ACHN (cell line): ENCODE measurements at regions not wholly inside any gene's neighbourhood (a gene's known extent, or its start where the extent isn't known, plus 50 kb on each side); places are given as distances from the start of the nearest gene placed in this dataset.
"Not testable (repeated sequence)": the region's sequence is repeated elsewhere in the genome, so short reads cannot be mapped to it uniquely, and the experiment has no call there.

ENCODE experiments used
- DNase-seq: peaks from one replicate; pipeline ENCODE4 v3.0.0-alpha.2; 2015
- in situ Hi-C: cut with HindIII; loops from 2 replicates; pipeline ENCODE4 v1.10.0; 2017; ENCODE audit warnings: low sequenced_read_pairs, low pct_ligation_motif_present, low pct_unique_long_range_greater_than_20kb

DNA sequence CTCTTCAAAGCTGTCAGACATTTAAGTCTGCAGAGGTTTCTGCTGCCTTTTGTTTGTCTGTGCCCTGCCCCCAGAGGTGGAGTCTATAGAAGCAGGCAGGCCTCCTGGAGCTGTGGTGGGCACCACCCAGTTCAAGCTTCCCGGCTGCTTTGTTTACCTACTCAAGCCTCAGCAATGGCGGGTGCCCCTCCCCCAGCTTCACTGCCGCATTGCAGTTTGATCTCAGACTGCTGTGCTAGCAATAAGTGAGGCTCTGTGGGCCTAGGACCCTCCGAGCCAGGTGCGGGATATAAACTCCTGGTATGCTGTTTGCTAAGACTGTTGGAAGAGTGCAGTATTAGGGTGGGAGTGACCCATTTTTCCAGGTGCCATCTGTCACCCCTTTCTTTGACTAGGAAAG is 145.5 kb downstream of the DMRT2 start:
- in situ Hi-C loops, DNase-seq: not testable (repeated sequence)

DNA sequence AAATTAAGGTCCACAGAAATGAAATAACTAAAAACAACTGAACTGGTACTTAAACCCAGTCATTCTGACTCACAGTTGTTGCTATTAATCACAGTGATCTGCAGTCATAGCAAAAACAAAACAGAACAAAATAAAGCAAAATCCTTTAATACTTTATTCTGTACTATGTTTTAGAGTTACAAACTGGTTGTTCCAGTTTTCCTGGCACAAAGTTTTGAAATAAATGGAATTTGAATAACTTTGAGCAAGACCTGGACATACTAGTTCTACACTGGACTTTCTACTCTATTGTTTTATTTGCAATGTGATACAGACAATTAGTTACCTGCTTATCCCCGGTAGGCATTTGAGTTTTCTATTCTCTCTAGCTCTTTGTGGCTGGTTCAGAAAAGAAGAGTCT is 147.9 kb downstream of the DMRT2 start:
- in situ Hi-C loops = no loop called here
- DNase-seq = no peak

GRCh38 chr9:1200847-1201251 is 150.7 kb downstream of the DMRT2 start:
- DNase-seq = no peak

GRCh38 chr9:1201262-1201661 is 151.1 kb downstream of the DMRT2 start:
- DNase-seq = no peak
- in situ Hi-C loops = no loop called here

More at GRCh38 chr9:1200847-1201251, 150.7 kb downstream of the DMRT2 start:
- in situ Hi-C loops = no loop called here

GRCh38 chr9:1201901-1202300 is 151.7 kb downstream of the DMRT2 start:
- no peak for DNase-seq
- in situ Hi-C loops = no loop called here

DNA sequence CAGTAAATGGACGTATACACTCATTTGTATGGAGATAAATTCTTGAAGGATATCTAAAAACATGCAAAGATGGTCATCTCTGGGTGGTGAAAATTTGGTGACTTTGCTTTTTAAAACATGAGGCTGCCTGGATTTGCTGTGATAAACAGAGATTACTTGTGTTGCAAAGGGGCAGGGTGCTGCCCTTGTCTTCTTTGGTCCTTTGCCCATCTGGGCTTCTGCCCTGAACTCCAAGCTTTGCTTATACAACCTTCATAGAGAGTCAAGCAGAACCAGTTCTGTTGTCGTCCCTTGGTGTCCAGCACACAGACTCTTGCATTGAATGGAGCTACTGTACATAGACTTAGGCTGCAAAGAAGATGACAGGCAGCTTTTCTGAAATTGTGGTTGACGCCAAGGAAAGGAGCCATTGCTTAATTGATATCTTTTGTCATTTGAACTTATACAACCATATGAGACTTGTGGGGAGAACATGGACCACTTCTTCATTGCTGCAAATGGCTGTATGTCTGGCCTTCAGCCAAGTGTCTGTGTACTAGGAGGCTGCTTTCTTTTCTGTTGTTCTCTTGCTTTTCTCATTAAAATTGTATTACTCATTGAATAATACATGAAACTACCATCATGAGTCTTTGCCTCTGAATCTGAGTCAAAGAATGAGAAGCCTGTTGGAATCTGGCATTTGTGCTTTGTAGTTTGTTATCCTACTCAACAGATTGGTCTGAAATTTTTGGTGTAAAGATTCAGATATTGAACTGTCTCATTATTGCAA is 152.5 kb downstream of the DMRT2 start:
- DNase-seq = no peak
- in situ Hi-C loops = no loop called here

- in situ Hi-C loops = no loop called here
- no peak for DNase-seq
These were observed 157.5 kb downstream of the DMRT2 start for GRCh38 chr9:1207686-1208085.

GRCh38 chr9:1208157-1208556 is 158.0 kb downstream of the DMRT2 start:
- no peak for DNase-seq
- in situ Hi-C loops = no loop called here

- DNase-seq = no peak
- in situ Hi-C loops = no loop called here
These were observed 160.8 kb downstream of the DMRT2 start for GRCh38 chr9:1210954-1211353.

DNA sequence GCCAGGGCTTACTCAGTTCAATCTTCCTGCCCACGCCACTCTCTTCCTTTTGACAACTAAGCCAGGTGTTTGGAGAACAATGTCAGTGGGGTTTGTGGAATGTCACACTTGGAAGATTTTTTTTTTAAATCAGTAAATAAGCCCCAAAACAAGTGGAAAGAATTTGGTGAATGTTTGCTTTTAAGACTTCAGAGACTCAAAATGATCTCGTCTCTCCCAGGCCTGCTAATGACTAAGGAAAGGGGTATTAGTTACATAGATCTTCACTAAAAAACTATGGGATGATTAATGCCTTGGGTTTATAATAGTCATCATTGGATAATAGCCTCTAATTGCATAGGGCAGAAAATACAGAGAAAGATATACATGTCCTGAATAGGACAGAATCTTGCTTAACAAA is 166.4 kb downstream of the DMRT2 start:
- DNase-seq = no peak
- in situ Hi-C loops = no loop called here

DNA sequence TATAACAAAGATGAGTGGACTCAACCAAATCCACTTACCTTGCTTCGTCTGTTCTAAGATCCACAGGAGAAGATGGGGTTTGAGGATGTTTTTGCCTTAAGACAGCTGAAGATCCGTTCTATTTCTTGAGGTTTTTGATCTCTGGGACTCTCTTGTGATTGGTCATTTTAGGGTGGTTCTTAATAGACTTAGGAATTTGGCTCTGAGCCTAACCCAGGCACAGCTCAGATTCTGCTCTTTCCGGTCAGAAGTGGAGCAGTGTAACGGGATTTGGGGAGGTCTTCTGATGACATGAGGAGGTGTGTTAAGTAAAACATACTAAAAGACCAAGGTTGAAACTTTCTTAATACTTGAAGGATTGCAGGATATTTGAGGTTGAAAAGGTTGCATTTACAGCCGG is 166.9 kb downstream of the DMRT2 start:
- DNase-seq = no peak
- in situ Hi-C loops = no loop called here

GRCh38 chr9:1219284-1219683 is 169.1 kb downstream of the DMRT2 start:
- in situ Hi-C loops = no loop called here
- no peak for DNase-seq

- in situ Hi-C loops = no loop called here
- DNase-seq = no peak
These were observed 171.1 kb downstream of the DMRT2 start for GRCh38 chr9:1221298-1221697.

- in situ Hi-C loops = no loop called here
- DNase-seq = no peak
These were observed 172.4 kb downstream of the DMRT2 start for GRCh38 chr9:1222511-1222910.

DNA sequence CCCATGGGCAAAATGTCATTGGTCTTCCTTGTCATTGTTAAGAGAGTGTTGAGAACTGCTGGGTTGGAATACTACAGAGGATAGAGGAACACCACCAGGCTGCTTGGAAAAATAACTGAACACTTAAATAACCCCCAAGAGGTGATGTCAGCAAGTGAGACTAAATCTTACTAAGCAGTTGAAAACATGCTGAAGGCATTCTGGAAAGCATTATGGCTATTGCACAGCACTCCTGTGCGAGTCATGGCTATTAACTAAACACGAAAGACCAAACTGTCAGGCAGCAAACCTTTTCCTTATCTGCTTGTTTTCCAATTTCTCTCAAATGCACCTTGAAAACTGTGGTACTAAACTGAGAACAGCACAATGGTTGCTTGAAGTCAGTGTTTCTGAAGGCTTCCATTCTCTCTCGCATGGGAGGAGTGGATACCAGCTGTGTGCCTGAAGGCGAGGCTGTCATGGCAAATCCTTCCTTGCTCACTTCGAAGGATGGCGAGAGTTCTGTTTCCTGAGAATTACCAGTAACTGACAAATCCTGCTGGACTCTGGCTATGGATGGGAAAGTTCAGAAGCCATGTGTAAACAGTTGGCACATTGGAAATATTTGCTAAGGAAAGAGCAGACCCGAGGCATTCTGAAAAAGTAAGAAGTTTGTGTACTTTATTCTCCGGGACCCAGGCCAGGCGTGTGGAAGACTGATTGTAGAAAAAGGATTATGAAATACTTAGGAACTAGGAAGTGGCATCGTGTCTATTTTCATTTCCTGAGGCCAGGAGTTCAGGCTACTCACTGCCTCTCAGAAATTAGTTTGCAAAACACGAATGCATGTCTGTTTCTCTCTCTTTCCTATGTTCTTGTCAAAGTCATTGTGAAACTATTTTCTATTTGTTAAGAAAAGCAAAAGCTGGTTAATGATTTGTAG is 182.1 kb downstream of the DMRT2 start:
- peak; percentile 2 for DNase-seq

DNA sequence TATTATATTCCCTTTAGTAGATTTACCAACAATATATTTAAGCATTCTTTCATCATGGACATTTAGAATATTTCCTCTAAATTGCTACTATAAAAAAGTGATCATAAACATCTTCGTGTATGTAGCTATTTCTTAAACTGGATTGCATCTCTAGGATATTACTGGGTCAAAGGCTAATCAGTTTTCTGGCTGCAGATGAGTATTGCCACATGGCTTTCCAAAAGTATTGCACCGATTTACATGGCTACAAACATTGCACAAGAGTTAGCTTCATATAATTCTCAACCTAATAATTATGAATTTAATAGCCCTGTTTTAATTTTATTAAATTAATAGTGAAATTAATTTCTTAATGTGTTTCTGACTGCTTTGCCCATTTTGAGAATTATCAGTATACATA is 183.4 kb downstream of the DMRT2 start:
- no peak for DNase-seq
- in situ Hi-C loops = no loop called here

More for the DNA sequence above, 182.1 kb downstream of the DMRT2 start:
- in situ Hi-C loops = no loop called here

DNA sequence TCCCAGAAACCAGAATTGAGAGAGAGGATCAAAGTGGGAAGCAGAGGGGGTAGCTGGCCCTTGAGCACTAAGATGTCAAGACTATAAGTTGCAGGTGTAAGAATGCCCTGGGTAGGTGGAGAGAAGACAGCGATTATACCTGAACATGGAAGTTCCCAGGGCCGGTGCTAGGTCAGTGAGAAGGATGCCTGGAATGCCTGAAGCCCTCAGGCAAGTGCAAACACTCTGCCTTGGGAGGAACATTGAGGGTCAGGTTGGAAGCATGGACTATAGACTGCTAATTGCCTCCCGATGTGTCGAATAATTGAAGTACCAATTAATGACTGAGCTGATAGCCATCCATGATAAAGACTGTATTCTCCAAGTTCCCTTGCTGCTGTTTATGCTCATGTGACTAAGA is 185.5 kb downstream of the DMRT2 start:
- in situ Hi-C loops = no loop called here
- no peak for DNase-seq

DNA sequence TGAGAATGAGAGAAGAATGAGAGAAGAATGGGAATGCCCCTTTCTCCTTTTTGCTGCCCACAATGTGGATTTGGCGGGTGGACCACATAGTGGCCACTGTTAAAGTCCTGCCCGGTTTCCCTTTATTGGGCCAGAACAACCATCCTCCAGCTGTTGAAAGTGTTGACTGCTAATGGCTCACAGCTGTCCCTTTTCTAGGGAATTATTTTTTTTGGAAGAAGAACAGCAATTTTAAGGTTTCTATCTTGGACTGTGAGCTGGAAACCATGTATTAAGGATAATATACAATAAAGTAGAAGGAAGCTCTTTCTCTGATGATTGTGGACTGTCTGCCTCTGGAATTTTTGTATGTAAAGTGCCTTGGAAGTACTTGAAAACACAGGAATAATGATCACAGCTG is 185.9 kb downstream of the DMRT2 start:
- in situ Hi-C loops = no loop called here
- DNase-seq = no peak

GRCh38 chr9:1238407-1238806 is 188.2 kb downstream of the DMRT2 start:
- in situ Hi-C loops = no loop called here
- DNase-seq = no peak

GRCh38 chr9:1248743-1249142 is 198.6 kb downstream of the DMRT2 start:
- DNase-seq = no peak
- in situ Hi-C loops = no loop called here
